Hepatocyte (in vitro differentiated cells): ENCODE measurements at regions not wholly inside any gene's neighbourhood (a gene's known extent, or its start where the extent isn't known, plus 50 kb on each side); places are given as distances from the start of the nearest gene placed in this dataset.

Experiments
- DNase-seq: peaks from one replicate; pipeline ENCODE4 v3.0.0-alpha.2; 2016; ENCODE audit warnings: low spot score
- H2AFZ ChIP-seq: fragments of 200-600 bp; sonication (generic); 2 replicates; pipeline ENCODE4 v1.6.0; 2016; ENCODE audit warnings: antibody characterized with exemption, mild to moderate bottlenecking
- H3K27ac ChIP-seq: fragments of 200-600 bp; sonication (generic); 2 replicates; pipeline ENCODE4 v1.5.1; 2016; ENCODE audit warnings: mild to moderate bottlenecking
- H3K27me3 ChIP-seq: fragments of 200-600 bp; sonication (generic); 2 replicates; pipeline ENCODE4 v1.6.1; 2016
- H3K36me3 ChIP-seq: fragments of 200-600 bp; sonication (generic); replicated peaks from 2 replicates; pipeline ENCODE4 v1.5.1; 2016; ENCODE audit warnings: low read depth; ENCODE audit not compliant: insufficient read depth
- H3K4me1 ChIP-seq: fragments of 200-600 bp; sonication (generic); 2 replicates; pipeline ENCODE4 v1.5.1; 2016; ENCODE audit warnings: mild to moderate bottlenecking, moderate library complexity; ENCODE audit not compliant: insufficient read depth
- H3K4me2 ChIP-seq: fragments of 200-600 bp; sonication (generic); 2 replicates; pipeline ENCODE4 v1.6.0; 2016
- H3K4me3 ChIP-seq: fragments of 200-600 bp; sonication (generic); 2 replicates; pipeline ENCODE4 v1.5.1; 2016; ENCODE audit warnings: mild to moderate bottlenecking
- H3K79me2 ChIP-seq: fragments of 200-600 bp; sonication (generic); 2 replicates; pipeline ENCODE4 v1.6.0; 2017; ENCODE audit warnings: mild to moderate bottlenecking
- H3K9me2 ChIP-seq: fragments of 200-600 bp; sonication (generic); replicated peaks from 2 replicates; pipeline ENCODE4 v1.6.0; 2017; ENCODE audit warnings: mild to moderate bottlenecking; ENCODE audit not compliant: insufficient read depth
- H3K9me3 ChIP-seq: fragments of 200-600 bp; sonication (generic); 2 replicates; pipeline ENCODE4 v1.5.1; 2016; ENCODE audit warnings: low read depth, mild to moderate bottlenecking
- H4K20me1 ChIP-seq: fragments of 200-600 bp; sonication (generic); 2 replicates; pipeline ENCODE4 v1.6.0; 2016; ENCODE audit warnings: mild to moderate bottlenecking; ENCODE audit not compliant: insufficient read depth, poor library complexity, severe bottlenecking
- EZH2 ChIP-seq: fragments of 200-600 bp; sonication (generic); IDR thresholded peaks from 2 replicates; pipeline ENCODE4 v1.6.1; 2016; ENCODE audit warnings: antibody characterized with exemption, mild to moderate bottlenecking, borderline replicate concordance
- EZH2phosphoT487 ChIP-seq: fragments of 200-600 bp; sonication (generic); IDR thresholded peaks from one replicate; pipeline ENCODE4 v1.6.1; 2018; ENCODE audit warnings: antibody characterized with exemption, mild to moderate bottlenecking, low read depth, moderate library complexity; ENCODE audit not compliant: unreplicated experiment, severe bottlenecking
- WGBS: methylation state at CpG from one replicate; pipeline ENCODE4 v1.1.6; 2016; ENCODE audit warnings: low lambda C conversion rate; ENCODE audit errors: missing lambda C conversion rate; 5-methylcytosine and 5-hydroxymethylcytosine counted together
- TF ChIP-seq, protein P1 (sequence below): fragments of 200-600 bp; sonication (generic); IDR thresholded peaks from 2 replicates; pipeline ENCODE4 v1.5.1; 2016; ENCODE audit warnings: antibody characterized with exemption, mild to moderate bottlenecking; ENCODE audit not compliant: poor library complexity

DNA sequence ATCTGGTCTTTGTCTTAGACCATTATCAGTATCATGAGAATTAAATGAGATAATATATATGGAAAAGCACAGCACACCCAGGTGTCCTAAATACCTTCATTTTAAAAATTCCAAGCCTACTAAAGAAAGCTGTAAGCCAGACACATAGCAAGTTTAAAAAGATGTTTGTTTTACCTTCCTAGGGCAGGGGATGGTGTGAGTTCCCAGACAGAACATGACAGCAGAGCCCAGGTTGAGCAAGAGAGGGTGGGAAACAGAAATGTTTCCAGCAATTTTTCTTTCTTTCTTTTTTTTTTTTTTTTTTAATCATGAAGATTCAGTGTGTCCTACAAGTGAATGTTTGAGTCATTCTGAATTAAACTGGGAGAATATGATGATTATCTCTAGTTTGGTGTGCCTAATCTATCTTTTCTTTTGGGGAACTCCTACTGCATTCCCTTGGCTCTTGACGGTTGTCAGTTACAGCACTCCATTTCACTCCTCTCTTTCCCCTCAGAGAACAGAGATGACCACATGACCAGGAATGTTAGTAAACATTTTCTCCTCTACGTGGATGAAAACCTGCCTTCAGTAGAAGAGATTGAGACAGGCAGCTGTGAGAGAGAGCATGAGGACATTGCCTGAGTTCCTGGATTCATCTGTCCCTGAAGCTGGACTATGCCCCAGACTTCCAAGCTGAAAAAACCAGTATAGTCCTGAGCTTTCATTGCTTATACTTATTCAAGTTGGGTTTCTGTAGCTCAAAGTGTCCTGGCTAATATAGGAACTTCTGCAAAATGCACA is 54.5 kb upstream of the ARL14 start:
- H3K9me2 ChIP-seq = no peaks in the 10 kb centered on the region
- no peak overlapping the region for H3K4me3 ChIP-seq
- H3K9me3 ChIP-seq = no peaks in the 10 kb centered on the region
- no peaks in the 10 kb centered on the region for H3K79me2 ChIP-seq
- H2AFZ ChIP-seq = no peak overlapping the region
- WGBS = 31% methylated on average over 2 of the region's 2 CpGs
- H4K20me1 ChIP-seq = no peaks in the 10 kb centered on the region
- peak; percentile 13 for DNase-seq
- TF ChIP-seq, protein P1, sequence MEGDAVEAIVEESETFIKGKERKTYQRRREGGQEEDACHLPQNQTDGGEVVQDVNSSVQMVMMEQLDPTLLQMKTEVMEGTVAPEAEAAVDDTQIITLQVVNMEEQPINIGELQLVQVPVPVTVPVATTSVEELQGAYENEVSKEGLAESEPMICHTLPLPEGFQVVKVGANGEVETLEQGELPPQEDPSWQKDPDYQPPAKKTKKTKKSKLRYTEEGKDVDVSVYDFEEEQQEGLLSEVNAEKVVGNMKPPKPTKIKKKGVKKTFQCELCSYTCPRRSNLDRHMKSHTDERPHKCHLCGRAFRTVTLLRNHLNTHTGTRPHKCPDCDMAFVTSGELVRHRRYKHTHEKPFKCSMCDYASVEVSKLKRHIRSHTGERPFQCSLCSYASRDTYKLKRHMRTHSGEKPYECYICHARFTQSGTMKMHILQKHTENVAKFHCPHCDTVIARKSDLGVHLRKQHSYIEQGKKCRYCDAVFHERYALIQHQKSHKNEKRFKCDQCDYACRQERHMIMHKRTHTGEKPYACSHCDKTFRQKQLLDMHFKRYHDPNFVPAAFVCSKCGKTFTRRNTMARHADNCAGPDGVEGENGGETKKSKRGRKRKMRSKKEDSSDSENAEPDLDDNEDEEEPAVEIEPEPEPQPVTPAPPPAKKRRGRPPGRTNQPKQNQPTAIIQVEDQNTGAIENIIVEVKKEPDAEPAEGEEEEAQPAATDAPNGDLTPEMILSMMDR = no peak
- TF ChIP-seq EZH2 (no peak), EZH2phosphoT487 (no peak)
- H3K4me2 ChIP-seq = no peak overlapping the region
- no peaks in the 10 kb centered on the region for H3K4me1 ChIP-seq
- no peak overlapping the region for H3K27ac ChIP-seq
- H3K27me3 ChIP-seq = no peaks in the 10 kb centered on the region
- no peaks in the 10 kb centered on the region for H3K36me3 ChIP-seq

DNA sequence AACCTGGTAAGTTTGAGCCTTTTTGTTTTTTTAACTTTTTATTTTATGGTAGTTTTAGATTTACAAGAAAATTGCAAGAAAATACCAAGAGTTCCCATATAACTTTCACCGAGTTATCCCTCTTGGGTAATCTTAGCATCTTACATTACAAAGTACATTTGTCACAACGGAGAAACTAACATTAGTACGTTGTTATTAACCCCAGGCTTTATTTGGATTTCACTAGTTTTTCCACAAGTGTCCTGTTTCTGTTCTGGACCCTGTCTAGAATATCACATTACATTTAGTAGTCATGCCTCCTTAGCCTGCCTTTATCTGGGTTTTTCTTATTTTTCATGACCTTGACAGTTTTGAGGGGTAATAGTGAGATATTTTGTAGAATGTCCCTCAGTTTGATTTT is 53.5 kb upstream of the KPNA4 start:
- H3K79me2 ChIP-seq = no peaks in the 10 kb centered on the region
- H3K4me2 ChIP-seq = peak overlapping the region; percentile 5
- H3K36me3 ChIP-seq = no peaks in the 10 kb centered on the region
- 51% methylated on average over 3 of the region's 3 CpGs for WGBS
- no peaks in the 10 kb centered on the region for H4K20me1 ChIP-seq
- no peak overlapping the region for H3K27ac ChIP-seq
- H3K4me1 ChIP-seq = no peaks in the 10 kb centered on the region
- peaks cover 3% of the 10 kb centered on the region for H3K27me3 ChIP-seq
- H3K9me3 ChIP-seq = no peaks in the 10 kb centered on the region
- DNase-seq = no peak
- TF ChIP-seq EZH2phosphoT487 = no peak
- TF ChIP-seq, protein P1 = no peak
- TF ChIP-seq EZH2 = no peak
- H3K9me2 ChIP-seq = no peaks in the 10 kb centered on the region
- H3K4me3 ChIP-seq = no peak overlapping the region
- no peak overlapping the region for H2AFZ ChIP-seq

DNA sequence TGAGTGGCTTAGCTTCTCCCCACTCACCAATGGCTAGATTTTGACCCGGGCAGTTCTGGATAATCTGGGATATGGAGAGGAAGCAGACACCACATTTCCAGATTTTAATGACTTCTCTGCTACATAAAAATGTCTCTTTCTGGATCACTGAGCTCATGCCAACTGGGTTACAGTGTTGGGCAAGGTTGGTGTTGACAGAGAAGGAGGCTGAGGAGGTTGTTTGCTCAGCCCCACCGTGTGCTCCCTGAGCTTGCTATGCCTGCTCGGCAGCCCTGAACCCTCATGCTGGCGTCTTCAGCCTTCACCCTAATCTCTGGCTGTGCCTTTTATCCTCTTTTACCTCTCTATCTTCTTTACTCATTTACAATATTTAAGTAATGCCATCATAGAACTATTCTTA is 53.0 kb upstream of the KPNA4 start:
- 44% methylated on average over 4 of the region's 4 CpGs for whole genome bisulfite sequencing
- H2AFZ ChIP-seq = no peak overlapping the region
- no peaks in the 10 kb centered on the region for H3K4me1 ChIP-seq
- peak; percentile 9 for DNase-seq
- H3K9me3 ChIP-seq = no peaks in the 10 kb centered on the region
- no peaks in the 10 kb centered on the region for H3K9me2 ChIP-seq
- TF ChIP-seq, protein P1 = no peak
- TF ChIP-seq EZH2phosphoT487 (no peak), EZH2 (no peak)
- H3K27me3 ChIP-seq = peaks cover 3% of the 10 kb centered on the region
- H4K20me1 ChIP-seq = no peaks in the 10 kb centered on the region
- no peak overlapping the region for H3K4me3 ChIP-seq
- no peaks in the 10 kb centered on the region for H3K36me3 ChIP-seq
- no peaks in the 10 kb centered on the region for H3K79me2 ChIP-seq
- no peak overlapping the region for H3K27ac ChIP-seq
- peak overlapping the region; percentile 5 for H3K4me2 ChIP-seq

DNA sequence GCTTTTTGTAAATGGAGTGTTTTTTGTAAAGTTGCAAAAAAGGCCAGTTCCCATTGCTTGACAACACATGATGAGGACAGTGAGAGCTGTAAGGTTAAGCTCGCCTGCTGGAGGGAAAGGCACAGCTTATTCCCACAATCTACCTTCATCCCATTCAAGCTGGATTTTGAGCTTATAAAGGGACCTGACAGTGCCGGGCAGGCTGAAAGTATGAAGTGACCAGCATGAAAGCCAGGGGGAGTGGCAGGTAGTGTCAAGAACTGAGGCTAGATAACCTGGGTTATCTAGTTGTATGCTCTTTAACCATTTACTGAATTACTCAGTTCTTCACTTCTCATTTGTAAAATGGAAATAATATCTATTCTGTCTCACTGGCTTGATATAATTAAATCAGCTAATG is 52.3 kb upstream of the KPNA4 start:
- Histone ChIP-seq H3K27me3 (peaks cover 3% of the 10 kb centered on the region), H2AFZ (no peak overlapping the region), H3K4me2 (no peak overlapping the region), H3K36me3 (no peaks in the 10 kb centered on the region), H3K9me2 (no peaks in the 10 kb centered on the region), H3K4me3 (no peak overlapping the region), H4K20me1 (no peaks in the 10 kb centered on the region), H3K79me2 (no peaks in the 10 kb centered on the region), H3K4me1 (no peaks in the 10 kb centered on the region), H3K9me3 (no peaks in the 10 kb centered on the region), H3K27ac (no peak overlapping the region)
- no peak for DNase-seq
- no peak for TF ChIP-seq EZH2
- WGBS = 39% methylated on average over 2 of the region's 2 CpGs
